Heart left ventricle (tissue), 13 donors: ENCODE measurements at regions not wholly inside any gene's neighbourhood (a gene's known extent, or its start where the extent isn't known, plus 50 kb on each side); places are given as distances from the start of the nearest gene placed in this dataset.

Experiments used
- CTCF ChIP-seq, 12 donors: fragments of 200-600 bp; sonication (generic) in 4 of 12; IDR thresholded peaks; one replicate each; pipeline versions ENCODE4 v1.5.0 to v1.8.0; 2018 to 2022; ENCODE audit warnings: antibody characterized with exemption in 12 of 12, mild to moderate bottlenecking in 5 of 12
- POLR2A ChIP-seq, 2 donors: fragments of 450-650 bp; IDR thresholded peaks; one replicate each; pipeline ENCODE4 v1.6.1; 2017; ENCODE audit warnings: antibody characterized with exemption in 2 of 2, mild to moderate bottlenecking in 2 of 2, moderate library complexity in 2 of 2
- donor health status: ischemic (EF 13 %, LVEDD 7.1; RV severe dilation, severe dysfunction).
- donor health status: DM: no; HTN: yes; CAD: no.
- donor health status: DM: no; HTN: no; CAD: no.
- donor health status: ischemic (EF 25% LVEDD 6.9; RV normal size, moderate dysfunction).
- donor health status: ischemic (EF 25% LVEDD 5.7; RV mildly dilated, moderate dysfunction).
- donor health status: ischemic (EF 35%, LVEDD 5.7; RV mildly dilated, moderate dysfunction).
- donor health status: nonischemic (EF 11% LVEDD 7.7; RV severe dilation, severe dysfunction).
- donor health status: DM: yes; HTN: yes; CAD: no.
- donor health status: PGD.
- donor health status: ischemic (EF 29% LVEDD 5.4; RV normal size, mild dysfunction).
- donor health status: nonischemic (EF 23%, LVEDD 6.1; RV moderate dilation, normal function).

- TF ChIP-seq CTCF (IDR thresholded peaks at IDR 0.05): no peak
- TF ChIP-seq POLR2A (IDR thresholded peaks at IDR 0.05): no peak
Observed at GRCh38 chr13:27011661-27012060, 159.9 kb downstream of the USP12 start.
